HG03378 (cell line): ENCODE measurements at regions not wholly inside any gene's neighbourhood (a gene's known extent, or its start where the extent isn't known, plus 50 kb on each side); places are given as distances from the start of the nearest gene placed in this dataset.
"Not testable (repeated sequence)": the region's sequence is repeated elsewhere in the genome, so short reads cannot be mapped to it uniquely, and the experiment has no call there.

Experiments used
- ATAC-seq: cut with Tn5 transposase; IDR thresholded peaks from one replicate; pipeline ENCODE4 v1.9.1; 2021; ENCODE audit warnings: mild to moderate bottlenecking, moderate library complexity; ENCODE audit not compliant: unreplicated experiment

DNA sequence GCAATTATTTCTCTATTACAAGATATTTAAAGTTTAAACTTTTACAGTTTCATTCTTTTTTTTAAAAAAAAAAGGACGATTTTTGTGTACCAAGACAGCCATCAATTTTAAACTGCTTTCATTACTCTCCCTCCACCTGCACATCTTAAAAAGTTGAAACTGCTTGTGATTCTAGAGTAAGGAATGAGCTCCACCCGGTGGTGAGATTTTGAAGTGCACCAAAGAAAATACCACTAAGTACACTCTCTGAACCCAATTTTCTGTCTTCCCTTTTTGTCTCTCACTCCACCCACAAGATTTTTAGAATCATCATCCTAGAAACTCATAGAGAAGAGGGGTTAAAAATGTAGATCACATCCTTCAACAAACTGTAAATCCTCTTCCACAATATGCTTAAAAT lies 91.3 kb upstream of the WDR44 start:
- peak; percentile 65 for ATAC-seq

GRCh38 chrX:118255921-118256320 lies 90.0 kb upstream of the WDR44 start:
- no peak for ATAC-seq

DNA sequence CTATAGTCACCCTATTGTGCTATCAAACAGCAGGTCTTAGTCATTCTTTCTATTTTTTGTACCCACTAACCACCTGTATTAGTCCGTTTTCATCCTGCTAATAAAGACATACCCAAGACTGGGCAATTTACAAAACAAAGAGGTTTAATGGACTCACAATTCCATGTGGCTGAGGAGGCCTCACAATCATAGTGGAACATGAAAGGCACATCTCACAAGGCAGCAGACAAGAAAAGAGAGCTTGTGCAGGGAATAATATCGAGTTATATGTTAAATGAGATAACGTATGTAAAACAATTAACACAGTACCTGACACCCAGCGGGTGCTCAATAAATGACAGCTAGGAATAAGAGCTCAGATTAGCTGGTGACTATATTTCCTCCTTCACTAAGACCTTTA lies 88.1 kb upstream of the WDR44 start:
- ATAC-seq: no peak

DNA sequence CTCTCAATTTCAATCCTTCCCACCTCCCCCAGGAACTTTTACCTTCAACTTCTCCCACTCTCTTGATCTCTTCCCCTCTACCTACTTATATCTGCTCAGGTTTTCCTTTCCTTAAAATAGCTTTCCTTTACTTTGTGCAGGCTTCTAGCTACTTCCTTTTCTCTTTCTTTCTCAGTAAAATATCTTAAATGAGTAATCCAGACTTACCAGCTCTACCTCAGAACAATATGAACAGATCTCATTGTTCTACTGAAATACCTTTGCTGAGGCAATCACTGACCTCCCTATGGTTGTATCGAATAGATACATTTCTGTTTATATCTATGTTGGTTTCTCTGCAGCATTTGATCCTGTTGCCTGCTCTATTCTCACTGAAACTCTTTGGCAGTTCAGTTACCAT lies 86.7 kb upstream of the WDR44 start:
- no peak for ATAC-seq

DNA sequence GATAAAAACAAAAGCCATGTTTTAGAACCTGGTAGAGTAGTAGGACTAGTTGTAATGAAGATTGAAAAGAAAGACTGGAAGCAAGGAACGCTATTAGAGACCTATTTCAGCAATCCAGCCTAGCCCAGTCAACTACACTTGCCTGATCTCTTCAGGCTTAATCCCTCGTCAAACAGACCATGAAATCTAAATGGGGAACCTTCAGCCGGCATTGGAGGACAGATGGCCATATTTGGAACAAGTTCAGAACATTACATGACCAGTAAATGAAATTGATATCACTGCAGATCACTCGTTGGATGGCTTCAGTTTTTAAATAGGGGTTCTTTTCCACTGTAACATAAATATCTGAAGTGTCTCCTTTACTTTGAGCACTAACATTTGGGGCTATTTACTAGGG lies 84.8 kb upstream of the WDR44 start:
- ATAC-seq: no peak

GRCh38 chrX:118271775-118272174 lies 74.1 kb upstream of the WDR44 start:
- ATAC-seq: no peak

- ATAC-seq: no peak
Observed at GRCh38 chrX:118272242-118272641, 73.7 kb upstream of the WDR44 start.

DNA sequence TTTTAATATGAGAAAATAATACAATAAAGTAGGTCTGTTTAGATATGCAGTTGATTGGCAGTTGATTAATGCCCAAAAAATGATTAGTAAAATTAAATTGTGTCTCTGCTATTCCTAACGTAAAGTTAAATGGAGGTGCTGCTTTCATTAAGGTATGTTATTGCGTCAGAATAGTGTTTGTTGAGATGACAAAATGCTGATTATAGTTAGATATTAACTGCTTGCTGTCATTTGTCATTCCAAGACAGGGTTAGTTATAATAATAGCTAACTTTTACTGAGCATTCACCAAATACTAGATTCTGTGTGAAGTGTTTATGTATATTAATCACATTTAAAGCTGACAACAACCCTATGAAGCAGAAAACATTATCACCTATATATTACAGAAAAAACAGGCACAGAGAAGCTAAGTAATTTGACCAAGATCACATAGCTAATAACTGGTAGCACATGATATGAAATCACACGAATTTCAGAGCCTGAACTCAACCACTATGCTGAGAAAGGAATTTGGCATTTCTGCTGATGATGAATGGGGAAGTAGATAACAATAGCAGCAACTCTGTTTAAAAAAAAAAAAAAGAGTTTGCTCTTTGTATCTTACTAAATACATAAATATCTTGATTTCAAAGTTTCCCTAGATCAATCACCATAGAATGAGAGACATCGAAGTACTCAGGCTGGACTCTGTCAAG lies 59.7 kb upstream of the WDR44 start:
- no peak for ATAC-seq

- ATAC-seq: not testable (repeated sequence)
Observed at GRCh38 chrX:118295818-118296217, 50.1 kb upstream of the WDR44 start.
